ENCODE measurements at regions not wholly inside any gene's neighbourhood (a gene's known extent, or its start where the extent isn't known, plus 50 kb on each side); places are given as distances from the start of the nearest gene placed in this dataset.
"Not testable (repeated sequence)": the region's sequence is repeated elsewhere in the genome, so short reads cannot be mapped to it uniquely, and the experiment has no call there.

GRCh38 chr3:882533-882932 is 210.3 kb upstream of the CNTN6 start:
- no peaks in the 10 kb centered on the region for H3K9me3 ChIP-seq
- intact Hi-C loops (cut with DNase I, micrococcal nuclease), result no loop called here
- ATAC-seq (no peak), DNase-seq (no peak)
- TF ChIP-seq, protein P1, sequence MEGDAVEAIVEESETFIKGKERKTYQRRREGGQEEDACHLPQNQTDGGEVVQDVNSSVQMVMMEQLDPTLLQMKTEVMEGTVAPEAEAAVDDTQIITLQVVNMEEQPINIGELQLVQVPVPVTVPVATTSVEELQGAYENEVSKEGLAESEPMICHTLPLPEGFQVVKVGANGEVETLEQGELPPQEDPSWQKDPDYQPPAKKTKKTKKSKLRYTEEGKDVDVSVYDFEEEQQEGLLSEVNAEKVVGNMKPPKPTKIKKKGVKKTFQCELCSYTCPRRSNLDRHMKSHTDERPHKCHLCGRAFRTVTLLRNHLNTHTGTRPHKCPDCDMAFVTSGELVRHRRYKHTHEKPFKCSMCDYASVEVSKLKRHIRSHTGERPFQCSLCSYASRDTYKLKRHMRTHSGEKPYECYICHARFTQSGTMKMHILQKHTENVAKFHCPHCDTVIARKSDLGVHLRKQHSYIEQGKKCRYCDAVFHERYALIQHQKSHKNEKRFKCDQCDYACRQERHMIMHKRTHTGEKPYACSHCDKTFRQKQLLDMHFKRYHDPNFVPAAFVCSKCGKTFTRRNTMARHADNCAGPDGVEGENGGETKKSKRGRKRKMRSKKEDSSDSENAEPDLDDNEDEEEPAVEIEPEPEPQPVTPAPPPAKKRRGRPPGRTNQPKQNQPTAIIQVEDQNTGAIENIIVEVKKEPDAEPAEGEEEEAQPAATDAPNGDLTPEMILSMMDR (IDR thresholded peaks at IDR 0.05), result no peak
- H3K36me3 ChIP-seq (ENCODE audit: low read depth), result no peaks in the 10 kb centered on the region
- no peaks in the 10 kb centered on the region for H3K4me1 ChIP-seq (ENCODE audit: low read depth)
- no peak overlapping the region for H3K4me3 ChIP-seq

DNA sequence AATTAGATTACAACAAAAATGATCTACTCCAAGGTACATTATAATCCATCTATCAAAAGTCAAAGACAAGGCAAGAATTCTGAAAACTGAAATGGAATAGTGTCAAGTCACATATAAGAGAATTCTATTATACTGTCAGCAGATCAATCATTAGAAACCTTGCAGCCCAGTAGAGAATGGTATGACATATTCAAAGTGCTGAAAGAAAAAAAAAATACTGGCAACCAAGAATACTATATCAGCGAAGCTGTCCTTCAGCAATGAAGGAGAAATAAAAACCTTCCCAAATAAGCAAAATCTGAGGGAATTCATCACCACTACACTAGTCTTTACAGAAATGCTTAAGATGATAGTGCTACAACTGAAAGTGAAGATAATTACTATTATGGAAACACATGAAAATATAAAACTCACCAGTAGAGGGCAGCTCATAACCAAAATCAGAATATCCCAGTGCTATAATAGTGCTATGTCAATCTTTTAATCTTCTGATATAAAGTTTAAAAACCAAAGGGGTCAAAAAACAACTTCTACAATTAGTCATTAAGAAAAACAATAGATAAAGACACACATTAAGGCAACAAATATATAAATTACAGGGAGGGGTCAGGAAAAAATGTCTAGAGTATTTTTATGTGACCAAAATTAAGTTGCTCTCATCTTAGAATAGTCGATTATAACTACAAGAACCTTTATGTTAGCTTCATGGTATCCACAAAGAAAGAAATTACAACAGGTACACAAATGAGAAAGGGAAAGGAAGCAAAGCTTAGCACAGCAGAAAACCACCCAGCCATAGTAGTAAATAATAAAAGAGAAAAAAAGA is 190.7 kb upstream of the CNTN6 start:
- intact Hi-C loops (cut with DNase I, micrococcal nuclease), result no loop called here
- ATAC-seq (no peak), DNase-seq (no peak)
- Histone ChIP-seq H3K4me1 (ENCODE audit: low read depth) (no peaks in the 10 kb centered on the region), H3K9me3 (peaks cover 8% of the 10 kb centered on the region), H3K4me3 (no peak overlapping the region), H3K36me3 (ENCODE audit: low read depth) (no peaks in the 10 kb centered on the region)
- TF ChIP-seq, protein P1 (IDR thresholded peaks at IDR 0.05), result no peak

DNA sequence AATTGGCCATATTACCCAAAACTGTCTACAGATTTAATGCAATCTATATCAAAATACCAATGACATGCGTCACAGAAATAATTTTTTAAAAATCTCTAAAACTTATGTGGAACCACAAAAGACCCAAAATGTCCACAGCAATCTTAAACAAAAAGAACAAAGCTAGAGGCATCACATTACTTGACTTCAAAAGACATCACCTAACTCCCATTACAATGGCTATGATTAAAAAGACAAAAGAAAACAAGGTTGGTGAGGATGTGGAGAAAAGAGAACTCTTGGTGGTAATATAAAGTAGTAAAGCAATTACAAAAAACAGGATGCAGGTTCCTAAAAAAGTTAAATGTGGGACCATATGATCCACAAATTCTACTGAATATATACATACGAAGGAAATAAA is 187.6 kb upstream of the CNTN6 start:
- Histone ChIP-seq H3K9me3 (peaks cover 6% of the 10 kb centered on the region), H3K36me3 (ENCODE audit: low read depth) (no peaks in the 10 kb centered on the region), H3K4me1 (ENCODE audit: low read depth) (no peaks in the 10 kb centered on the region), H3K4me3 (no peak overlapping the region)
- DNase-seq, result no peak
- TF ChIP-seq, protein P1 (IDR thresholded peaks at IDR 0.05), result no peak
- intact Hi-C loops (cut with DNase I, micrococcal nuclease), result no loop called here
- ATAC-seq, result no peak

GRCh38 chr3:906739-907138 is 186.1 kb upstream of the CNTN6 start:
- Histone ChIP-seq H3K9me3 (peaks cover 3% of the 10 kb centered on the region), H3K4me3 (no peak overlapping the region), H3K4me1 (ENCODE audit: low read depth) (no peaks in the 10 kb centered on the region), H3K36me3 (ENCODE audit: low read depth) (no peaks in the 10 kb centered on the region)
- no peak for DNase-seq
- intact Hi-C loops (cut with DNase I, micrococcal nuclease), result no loop called here
- no peak for ATAC-seq
- TF ChIP-seq, protein P1 (IDR thresholded peaks at IDR 0.05), result no peak

DNA sequence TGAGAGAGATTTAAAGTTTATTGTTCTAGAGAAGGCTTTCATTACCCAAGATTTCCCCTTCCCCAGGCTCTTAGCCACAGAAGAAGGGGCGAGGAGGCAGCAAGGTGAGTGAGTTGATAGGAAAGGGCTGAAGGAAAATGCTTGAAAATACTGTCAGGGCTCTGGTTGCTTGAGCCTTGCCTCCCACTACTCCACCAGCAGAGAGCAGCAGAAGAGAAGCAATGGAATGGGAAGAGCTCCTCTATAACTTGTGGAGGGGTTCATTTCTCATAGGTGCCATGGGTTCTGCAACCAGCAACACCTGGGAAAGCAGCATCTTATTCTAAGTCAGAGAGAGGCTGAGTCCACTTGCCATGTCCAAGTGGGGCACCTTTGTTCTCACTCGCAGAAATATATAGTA is 184.0 kb upstream of the CNTN6 start:
- Histone ChIP-seq H3K36me3 (ENCODE audit: low read depth) (no peaks in the 10 kb centered on the region), H3K9me3 (no peaks in the 10 kb centered on the region), H3K4me3 (no peak overlapping the region), H3K4me1 (ENCODE audit: low read depth) (no peaks in the 10 kb centered on the region)
- DNase-seq (no peak), ATAC-seq (no peak)
- TF ChIP-seq, protein P1 (IDR thresholded peaks at IDR 0.05), result no peak
- intact Hi-C loops (cut with DNase I, micrococcal nuclease), result no loop called here

- ATAC-seq, result not testable (repeated sequence)
Measured at GRCh38 chr3:912717-913116, 180.1 kb upstream of the CNTN6 start.

More at GRCh38 chr3:912717-913116, 180.1 kb upstream of the CNTN6 start:
- H3K36me3 ChIP-seq (ENCODE audit: low read depth); H3K4me1 ChIP-seq (ENCODE audit: low read depth); intact Hi-C loops (cut with DNase I, micrococcal nuclease); H3K9me3 ChIP-seq; H3K4me3 ChIP-seq; DNase-seq: not testable (repeated sequence)

All from mucosa of descending colon (tissue), 3 donors.